GM18861 (cell line): ENCODE measurements at regions not wholly inside any gene's neighbourhood (a gene's known extent, or its start where the extent isn't known, plus 50 kb on each side); places are given as distances from the start of the nearest gene placed in this dataset.
"Not testable (repeated sequence)": the region's sequence is repeated elsewhere in the genome, so short reads cannot be mapped to it uniquely, and the experiment has no call there.

Source experiments
- ATAC-seq: cut with Tn5 transposase; IDR thresholded peaks from one replicate; pipeline ENCODE4 v1.9.1; 2021; ENCODE audit not compliant: unreplicated experiment

DNA sequence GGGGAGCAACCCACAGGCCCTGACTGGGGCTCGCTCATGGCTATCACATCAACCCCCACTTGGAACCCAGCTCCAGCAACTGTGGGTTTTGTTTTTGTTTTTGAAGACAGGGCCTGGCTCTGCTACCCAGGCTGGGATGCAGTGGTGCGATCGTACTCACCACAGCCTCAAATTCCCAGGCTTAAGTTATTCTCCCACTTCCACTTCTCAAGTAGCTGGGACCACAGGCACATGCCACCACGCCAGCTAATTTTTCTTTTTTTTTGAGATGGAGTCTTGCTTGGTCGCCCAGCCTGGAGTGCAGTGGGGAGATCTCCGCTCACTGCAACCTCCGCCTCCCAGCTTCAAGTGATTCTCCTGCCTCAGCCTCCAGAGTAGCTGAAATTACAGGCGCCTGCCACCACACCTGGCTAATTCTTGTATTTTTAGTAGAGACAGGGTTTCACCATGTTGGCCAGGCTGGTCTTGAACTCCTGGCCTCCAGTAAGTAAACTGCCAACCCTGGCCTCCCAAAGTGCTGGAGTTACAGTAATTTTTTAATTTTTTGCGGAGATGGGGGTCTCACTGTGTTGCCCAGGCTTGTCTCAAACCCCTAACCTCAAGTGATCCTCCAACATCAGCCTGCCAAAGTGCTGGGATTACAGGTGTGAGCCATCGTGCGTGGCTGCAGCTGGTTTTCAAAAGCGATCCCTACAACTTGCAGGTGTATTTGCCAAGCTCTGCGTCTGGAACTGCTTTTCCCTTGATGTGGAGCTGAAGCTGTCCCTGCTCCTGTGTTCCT is 228.7 kb downstream of the SKIDA1 start:
- ATAC-seq, result no peak

DNA sequence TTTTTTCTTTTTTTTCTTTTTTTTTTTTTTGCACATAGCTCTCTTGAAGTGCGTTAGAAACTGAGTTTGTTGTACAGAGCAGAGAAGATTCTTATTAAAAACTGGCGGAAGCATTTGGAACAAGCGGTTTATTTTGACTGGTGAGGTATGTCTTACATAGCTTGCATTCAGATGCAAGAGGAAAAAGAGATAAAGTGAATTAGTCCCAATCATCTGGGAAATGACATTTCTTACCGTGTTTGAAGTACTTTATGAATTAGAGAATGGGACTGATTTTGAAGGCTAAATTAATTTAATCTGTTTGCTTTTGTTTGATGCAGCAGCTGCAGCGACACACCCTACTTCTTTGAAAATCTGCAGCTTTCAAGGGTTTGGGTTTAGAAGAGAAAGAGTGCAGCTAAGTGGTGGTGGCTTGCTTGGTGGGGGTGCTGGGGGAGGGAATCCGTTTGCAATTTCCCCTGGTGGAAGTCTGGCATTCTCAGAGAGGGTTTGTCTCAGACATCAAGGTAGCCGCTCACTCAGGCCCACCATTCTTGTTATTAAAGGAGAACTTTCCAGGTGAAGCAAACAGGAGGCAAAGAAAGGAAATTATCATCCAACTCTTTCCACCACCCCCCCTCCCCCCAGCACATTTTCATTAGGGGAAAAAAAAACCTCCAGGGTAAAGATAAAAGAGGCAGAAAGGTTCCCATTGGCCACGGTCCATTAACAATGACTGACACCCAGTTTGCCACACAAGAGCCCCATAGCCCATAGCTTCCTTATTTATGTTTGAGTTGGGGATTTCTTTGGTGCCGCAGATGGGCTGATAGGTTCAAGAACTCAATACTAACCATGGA is 231.7 kb downstream of the SKIDA1 start:
- ATAC-seq, result no peak

DNA sequence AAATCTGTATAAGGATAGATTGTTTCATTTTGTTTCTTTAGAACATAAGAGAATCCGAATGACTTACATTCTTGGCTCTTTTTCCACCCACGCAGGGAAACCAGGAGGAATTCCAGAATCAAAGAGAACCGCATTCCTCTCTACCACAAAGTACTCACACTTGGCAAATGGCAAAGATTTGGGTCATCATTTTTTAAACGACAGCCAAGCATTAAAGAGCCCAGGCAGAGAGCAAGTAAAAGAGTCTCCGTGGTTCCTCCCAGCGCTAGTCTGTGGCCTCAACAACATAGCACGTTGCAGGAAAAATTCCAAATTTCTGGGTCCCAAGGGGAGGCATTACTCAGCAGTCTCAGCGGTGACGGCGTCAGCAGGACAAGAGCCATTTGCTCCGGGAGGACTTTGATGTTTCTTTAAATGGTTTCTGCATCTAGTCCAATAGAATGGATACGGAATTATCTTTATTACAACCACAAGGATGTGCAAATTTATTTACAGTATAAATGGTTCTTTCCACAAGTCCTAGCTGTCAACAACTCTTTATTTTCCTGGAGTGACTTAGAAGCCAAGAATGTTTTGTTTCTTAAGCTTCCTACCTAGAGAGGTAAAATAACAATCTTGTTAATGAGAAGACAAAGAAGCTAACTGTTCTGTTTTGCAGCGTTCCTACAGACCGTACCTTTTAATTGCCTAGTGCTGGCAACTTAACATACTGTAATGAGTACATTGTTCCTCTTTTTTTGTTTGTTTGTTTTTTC is 232.5 kb downstream of the SKIDA1 start:
- no peak for ATAC-seq

DNA sequence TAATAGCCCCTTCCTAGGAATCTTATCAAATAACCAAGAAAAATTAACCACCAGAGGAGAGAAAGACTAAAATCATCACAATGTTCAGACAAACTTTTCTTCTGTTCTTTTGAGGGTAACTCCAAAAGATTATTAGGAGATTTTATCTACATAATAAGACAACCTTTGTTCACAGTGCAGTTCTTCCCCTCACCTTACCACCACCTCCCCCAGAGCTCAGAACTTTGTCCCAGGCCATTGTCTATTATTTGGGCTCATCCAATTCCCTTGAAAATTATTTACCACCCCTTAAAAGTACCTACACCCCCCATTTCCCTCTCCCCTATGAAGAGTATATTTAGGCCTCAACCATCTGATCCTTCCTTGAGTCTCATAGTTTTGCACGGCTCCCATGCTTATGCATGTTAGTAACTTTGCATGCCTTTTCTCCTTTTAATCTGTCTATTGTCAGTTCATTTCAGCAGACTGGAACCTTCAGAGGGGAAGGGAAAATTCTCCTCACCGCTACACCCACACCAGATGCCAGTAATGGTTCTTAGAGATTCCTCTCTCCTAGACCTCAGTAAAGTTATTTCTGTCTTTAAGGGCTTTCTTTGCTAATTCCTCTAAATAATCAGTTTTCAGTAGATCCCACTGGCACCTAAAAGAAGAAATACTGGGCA is 234.9 kb downstream of the SKIDA1 start:
- no peak for ATAC-seq

- ATAC-seq, result no peak
These were observed 235.5 kb downstream of the SKIDA1 start for GRCh38 chr10:21289961-21290360.

- ATAC-seq, result no peak
These were observed 236.2 kb downstream of the SKIDA1 start for GRCh38 chr10:21289271-21289670.

GRCh38 chr10:21285742-21286331 is 239.6 kb downstream of the SKIDA1 start:
- ATAC-seq, result no peak

GRCh38 chr10:21285207-21285606 is 240.3 kb downstream of the SKIDA1 start:
- no peak for ATAC-seq

- ATAC-seq, result no peak
These were observed 241.2 kb downstream of the SKIDA1 start for GRCh38 chr10:21284301-21284700.

DNA sequence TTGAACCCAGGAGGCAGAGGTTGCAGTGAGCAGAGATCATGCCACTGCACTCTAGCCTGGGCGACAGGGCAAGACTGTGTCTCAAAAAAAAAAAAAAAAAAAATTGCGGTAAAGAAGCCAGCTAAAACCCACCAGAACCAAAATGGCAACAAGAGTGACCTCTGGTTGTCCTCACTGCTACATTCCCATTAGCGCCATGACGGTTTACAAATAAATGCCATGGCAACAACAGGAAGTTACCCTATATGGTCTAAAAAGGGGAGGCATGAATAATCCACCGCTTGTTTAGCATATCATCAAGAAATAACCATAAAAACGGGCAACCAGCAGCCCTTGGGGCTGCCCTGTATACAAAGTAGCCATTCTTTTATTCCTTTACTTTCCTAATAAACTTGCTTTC is 242.4 kb downstream of the SKIDA1 start:
- not testable (repeated sequence) for ATAC-seq

DNA sequence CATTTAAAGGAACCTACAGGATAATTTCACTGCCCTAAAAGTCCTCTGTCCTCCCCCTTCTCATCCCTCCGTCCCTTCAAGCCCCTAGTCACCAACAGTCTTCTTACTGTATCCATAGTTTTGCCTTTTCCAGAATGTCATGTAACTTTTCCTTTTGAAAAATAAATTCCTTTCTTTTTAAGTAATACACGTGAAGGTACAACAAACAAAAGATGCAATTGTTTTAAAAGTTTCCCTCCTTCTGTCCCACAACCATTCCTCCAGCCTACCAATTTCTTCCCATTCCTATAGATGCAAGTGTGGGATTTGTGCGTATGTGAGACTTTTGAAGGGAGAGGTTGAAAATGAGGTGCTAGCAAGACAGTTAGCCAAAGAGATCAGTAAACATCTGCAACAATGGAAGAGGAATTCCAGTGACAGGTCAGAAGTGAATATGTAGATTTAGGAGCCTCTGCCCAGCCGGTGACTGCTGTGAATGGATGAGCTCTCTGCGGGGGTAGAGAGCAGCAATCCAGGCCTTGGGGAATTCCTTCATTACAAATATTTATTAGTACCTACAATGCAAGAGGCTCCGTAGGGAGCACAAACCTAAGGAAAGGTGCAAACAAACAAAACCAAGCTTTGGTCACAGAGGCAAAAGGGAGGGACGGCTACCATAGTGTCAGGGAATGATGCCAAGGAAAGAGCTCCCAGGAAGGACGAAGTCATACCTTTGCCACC is 243.6 kb downstream of the SKIDA1 start:
- ATAC-seq, result no peak

DNA sequence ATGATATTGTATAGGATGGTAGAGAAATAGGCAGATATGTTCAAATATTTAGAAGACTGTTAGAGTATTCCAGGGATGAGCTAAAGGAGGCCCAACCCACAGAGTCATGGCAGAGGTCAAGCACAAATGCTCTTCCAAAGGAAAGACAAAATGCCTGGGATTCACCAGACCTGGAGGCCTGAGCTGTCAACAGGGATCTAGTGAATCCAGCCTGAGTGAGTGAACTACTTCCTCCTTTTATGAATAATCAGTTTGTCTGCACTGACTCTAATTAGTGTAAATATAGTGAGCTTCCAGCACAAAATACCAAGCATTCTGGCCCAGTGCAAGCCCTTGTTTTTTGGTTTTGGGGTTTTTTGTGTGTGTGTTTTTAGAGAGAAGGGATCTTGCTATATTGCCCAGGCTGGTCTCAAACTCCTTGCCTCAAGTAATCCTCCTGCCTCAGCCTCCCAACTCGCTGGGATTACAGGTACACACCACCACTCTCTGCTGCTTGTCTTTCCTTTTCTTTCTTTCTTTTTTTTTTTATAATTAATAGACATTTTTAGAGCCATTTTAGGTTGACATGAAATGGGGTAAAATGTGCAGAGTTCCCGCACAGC is 244.4 kb downstream of the SKIDA1 start:
- ATAC-seq, result no peak

DNA sequence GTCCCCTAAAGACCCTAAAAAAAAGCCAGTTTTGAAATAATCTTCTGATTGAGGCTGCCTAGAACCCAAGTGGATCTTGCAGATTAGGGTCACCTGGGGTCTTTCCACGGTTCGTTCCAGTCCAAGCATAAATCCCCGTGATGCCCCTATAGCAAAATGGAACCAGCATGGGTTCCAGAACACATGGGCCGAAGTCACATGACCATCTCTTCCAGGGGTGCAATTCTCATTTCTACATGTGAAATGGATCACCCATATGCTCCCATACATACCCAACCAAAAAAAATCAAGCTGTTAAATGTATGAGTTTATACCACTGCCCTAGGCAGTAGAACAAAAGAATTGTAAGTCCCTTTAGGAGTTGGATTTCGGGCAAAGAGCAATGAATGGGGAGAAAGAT is 245.4 kb downstream of the SKIDA1 start:
- no peak for ATAC-seq

DNA sequence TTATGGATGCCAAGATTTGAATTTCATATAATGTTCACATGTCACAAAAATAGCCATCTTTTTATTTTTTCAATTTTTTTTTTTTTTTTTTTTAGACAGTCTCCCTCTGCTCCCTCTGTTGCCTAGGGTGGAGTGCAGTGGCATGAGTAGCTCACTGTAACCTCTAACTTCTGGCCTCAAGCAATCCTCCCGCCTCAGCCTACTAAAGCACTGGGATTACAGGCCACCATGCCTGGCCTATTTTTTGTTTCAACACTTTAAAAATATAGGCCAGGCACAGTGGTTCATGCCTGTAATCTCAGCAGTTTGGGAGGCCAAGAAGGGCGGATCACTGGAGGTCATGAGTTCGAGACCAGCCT is 246.3 kb downstream of the SKIDA1 start:
- no peak for ATAC-seq

- peak; percentile 91 for ATAC-seq
These were observed 246.8 kb downstream of the SKIDA1 start for GRCh38 chr10:21278491-21279216.

GRCh38 chr10:21273400-21273968 is 252.0 kb downstream of the SKIDA1 start:
- ATAC-seq, result no peak

DNA sequence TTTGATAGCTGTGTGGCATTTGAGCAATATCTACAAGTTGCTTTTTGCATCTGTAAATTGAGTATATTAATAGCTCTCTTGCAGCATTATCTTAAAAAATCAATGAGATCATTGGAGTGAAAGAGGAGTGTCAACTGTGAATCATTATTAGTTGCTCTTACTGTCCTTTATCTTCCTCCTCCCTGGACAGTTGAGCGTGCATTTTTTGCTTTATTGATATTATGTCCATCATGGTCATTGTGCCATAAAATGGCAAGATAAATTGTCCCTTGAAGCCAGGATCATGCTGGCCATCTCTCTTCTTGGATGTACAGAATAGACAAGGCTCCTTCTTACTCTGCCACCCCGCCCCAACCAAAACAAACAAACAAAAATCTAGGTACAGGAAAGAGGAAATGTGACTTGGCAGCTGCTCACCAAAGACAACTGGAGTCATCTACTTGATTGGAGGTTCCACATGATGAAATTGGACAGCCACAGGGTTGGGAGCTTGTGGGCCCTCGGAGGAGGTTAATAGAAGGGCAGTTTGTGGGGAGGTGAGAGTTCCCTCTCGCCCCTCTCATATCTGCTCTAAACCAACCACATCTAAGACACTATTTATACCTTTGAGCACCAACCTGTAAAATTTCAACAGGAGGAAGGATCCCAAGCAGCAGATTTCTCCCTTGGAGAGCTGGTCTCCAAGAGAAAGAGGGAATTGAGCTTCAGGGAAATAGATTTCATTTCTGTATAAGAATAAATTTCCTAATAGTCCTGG is 252.7 kb downstream of the SKIDA1 start:
- no peak for ATAC-seq

DNA sequence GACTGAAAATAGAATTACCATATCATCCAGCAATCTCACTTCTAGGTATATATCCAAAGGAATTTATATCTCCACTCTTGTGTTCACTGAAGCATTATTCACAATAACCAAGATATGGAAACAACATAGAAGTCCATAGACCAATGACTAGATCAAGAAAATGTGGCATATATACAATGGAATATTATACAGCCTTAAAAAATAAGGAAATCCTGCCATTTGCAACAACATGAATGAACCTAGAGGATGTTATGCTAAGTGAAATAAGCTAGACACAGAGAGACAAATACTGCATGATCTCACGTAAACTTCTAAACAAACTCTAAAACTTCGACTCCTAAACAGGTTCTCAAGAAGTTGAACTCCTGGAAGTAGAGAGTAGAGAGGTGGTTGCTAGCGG is 254.5 kb downstream of the SKIDA1 start:
- no peak for ATAC-seq
